Anterior cingulate cortex (tissue), 58 donors: ENCODE measurements at regions not wholly inside any gene's neighbourhood (a gene's known extent, or its start where the extent isn't known, plus 50 kb on each side); places are given as distances from the start of the nearest gene placed in this dataset.
A peak's percentile ranks its signal among the peaks of the same experiment; 100 is the strongest.
"Not testable (repeated sequence)": the region's sequence is repeated elsewhere in the genome, so short reads cannot be mapped to it uniquely, and the experiment has no call there.

Source experiments
- DNase-seq, 58 donors: peaks; one replicate each; lab custom pipeline; 2025; lab: John Stamatoyannopoulos, UW

- no peak for DNase-seq
Measured at GRCh38 chr4:174183259-174183658, 100.2 kb downstream of the FBXO8 start.

- DNase-seq: no peak
Measured at GRCh38 chr4:174181827-174182226, 101.6 kb downstream of the FBXO8 start.

- no peak for DNase-seq
Measured at GRCh38 chr4:174177536-174177935, 105.9 kb downstream of the FBXO8 start.

GRCh38 chr4:174175836-174176235 lies 107.6 kb downstream of the FBXO8 start:
- DNase-seq: not testable (repeated sequence)

GRCh38 chr4:174173360-174173759 lies 110.1 kb downstream of the FBXO8 start:
- DNase-seq: no peak

GRCh38 chr4:174172274-174172673 lies 111.2 kb downstream of the FBXO8 start:
- no peak for DNase-seq

- no peak for DNase-seq
Measured at GRCh38 chr4:174170906-174171305, 112.6 kb downstream of the FBXO8 start.

GRCh38 chr4:174170091-174170490 lies 113.4 kb downstream of the FBXO8 start:
- DNase-seq: no peak

- DNase-seq: no peak
Measured at GRCh38 chr4:174157106-174157607, 126.3 kb downstream of the FBXO8 start.

- DNase-seq: peak in 1 of 58 donors; percentile 12
Measured at GRCh38 chr4:174156239-174156826, 127.1 kb downstream of the FBXO8 start.

- peak in 2 of 58 donors; percentile 1 to 7 for DNase-seq
Measured at GRCh38 chr4:174154215-174154854, 129.1 kb downstream of the FBXO8 start.

GRCh38 chr4:174152717-174153466 lies 130.6 kb downstream of the FBXO8 start:
- no peak for DNase-seq

GRCh38 chr4:174147863-174148262 lies 135.6 kb downstream of the FBXO8 start:
- DNase-seq: no peak

- DNase-seq: no peak
Measured at GRCh38 chr4:174144106-174144505, 139.4 kb downstream of the FBXO8 start.

GRCh38 chr4:174141876-174142275 lies 141.6 kb downstream of the FBXO8 start:
- DNase-seq: no peak

- DNase-seq: no peak
Measured at GRCh38 chr4:174138616-174139015, 144.9 kb downstream of the FBXO8 start.

GRCh38 chr4:174137698-174138097 lies 145.8 kb downstream of the FBXO8 start:
- no peak for DNase-seq

GRCh38 chr4:174135936-174136406 lies 147.5 kb downstream of the FBXO8 start:
- DNase-seq: peak in 1 of 58 donors; percentile 4

GRCh38 chr4:174135530-174135929 lies 147.9 kb downstream of the FBXO8 start:
- no peak for DNase-seq

- no peak for DNase-seq
Measured at GRCh38 chr4:174134361-174134760, 149.1 kb downstream of the FBXO8 start.

GRCh38 chr4:174133551-174133950 lies 149.9 kb downstream of the FBXO8 start:
- no peak for DNase-seq
